ENCODE measurements at regions not wholly inside any gene's neighbourhood (a gene's known extent, or its start where the extent isn't known, plus 50 kb on each side); places are given as distances from the start of the nearest gene placed in this dataset.

GRCh38 chr16:86215233-86215978 lies 294.9 kb upstream of the FOXF1 start:
- H3K4me3 ChIP-seq (ENCODE audit: low read depth in 1 of 2, low read length in 1 of 2) = no peak overlapping the region
- H3K27ac ChIP-seq = no peak overlapping the region
- H3K36me3 ChIP-seq = no peaks in the 10 kb centered on the region
- H3K9me3 ChIP-seq = no peaks in the 10 kb centered on the region
- H3K4me1 ChIP-seq (ENCODE audit: control insufficient read depth in 1 of 2, insufficient read depth in 1 of 2, low read depth in 1 of 2, low read length in 1 of 2) = no peaks in the 10 kb centered on the region
- TF ChIP-seq CTCF (IDR thresholded peaks at IDR 0.05) = no peak
- H3K27me3 ChIP-seq = no peaks in the 10 kb centered on the region

GRCh38 chr16:86215979-86216585 lies 294.2 kb upstream of the FOXF1 start:
- H3K36me3 ChIP-seq = no peaks in the 10 kb centered on the region
- no peak overlapping the region for H3K27ac ChIP-seq
- TF ChIP-seq CTCF (IDR thresholded peaks at IDR 0.05) = no peak
- H3K4me1 ChIP-seq (ENCODE audit: control insufficient read depth in 1 of 2, insufficient read depth in 1 of 2, low read depth in 1 of 2, low read length in 1 of 2) = no peaks in the 10 kb centered on the region
- no peaks in the 10 kb centered on the region for H3K9me3 ChIP-seq
- H3K4me3 ChIP-seq (ENCODE audit: low read depth in 1 of 2, low read length in 1 of 2) = no peak overlapping the region
- peaks cover 2% of the 10 kb centered on the region for H3K27me3 ChIP-seq

GRCh38 chr16:86216591-86216990 lies 293.7 kb upstream of the FOXF1 start:
- Histone ChIP-seq H3K27me3 (peaks cover 7% of the 10 kb centered on the region), H3K27ac (no peak overlapping the region), H3K36me3 (no peaks in the 10 kb centered on the region), H3K4me1 (ENCODE audit: control insufficient read depth in 1 of 2, insufficient read depth in 1 of 2, low read depth in 1 of 2, low read length in 1 of 2) (no peaks in the 10 kb centered on the region), H3K9me3 (no peaks in the 10 kb centered on the region), H3K4me3 (ENCODE audit: low read depth in 1 of 2, low read length in 1 of 2) (no peak overlapping the region)
- no peak for TF ChIP-seq CTCF (IDR thresholded peaks at IDR 0.05)

GRCh38 chr16:86217001-86217890 lies 293.1 kb upstream of the FOXF1 start:
- no peaks in the 10 kb centered on the region for H3K4me1 ChIP-seq (ENCODE audit: control insufficient read depth in 1 of 2, insufficient read depth in 1 of 2, low read depth in 1 of 2, low read length in 1 of 2)
- H3K9me3 ChIP-seq = no peaks in the 10 kb centered on the region
- H3K27me3 ChIP-seq = peaks cover 13% of the 10 kb centered on the region
- no peak for TF ChIP-seq CTCF (IDR thresholded peaks at IDR 0.05)
- H3K27ac ChIP-seq = no peak overlapping the region
- no peaks in the 10 kb centered on the region for H3K36me3 ChIP-seq
- no peak overlapping the region for H3K4me3 ChIP-seq (ENCODE audit: low read depth in 1 of 2, low read length in 1 of 2)

GRCh38 chr16:86217891-86218270 lies 292.4 kb upstream of the FOXF1 start:
- no peaks in the 10 kb centered on the region for H3K4me1 ChIP-seq (ENCODE audit: control insufficient read depth in 1 of 2, insufficient read depth in 1 of 2, low read depth in 1 of 2, low read length in 1 of 2)
- peaks cover 19% of the 10 kb centered on the region for H3K27me3 ChIP-seq
- H3K9me3 ChIP-seq = no peaks in the 10 kb centered on the region
- no peak overlapping the region for H3K4me3 ChIP-seq (ENCODE audit: low read depth in 1 of 2, low read length in 1 of 2)
- no peak overlapping the region for H3K27ac ChIP-seq
- no peaks in the 10 kb centered on the region for H3K36me3 ChIP-seq
- TF ChIP-seq CTCF (IDR thresholded peaks at IDR 0.05) = no peak

Measured in neutrophil (primary cell).